GM23338 (cell line): ENCODE measurements at regions not wholly inside any gene's neighbourhood (a gene's known extent, or its start where the extent isn't known, plus 50 kb on each side); places are given as distances from the start of the nearest gene placed in this dataset.

Experiments
- ATAC-seq: fragments of 200-7000 bp; cut with Tn5 transposase; 3 replicates; pipeline ENCODE4 v1.9.1; 2020
- DNase-seq: peaks from one replicate; pipeline ENCODE4 v3.0.0-alpha.2; 2015; ENCODE audit warnings: low spot score
- H2AFZ ChIP-seq: fragments of 200-600 bp; sonication (generic); 2 replicates; pipeline ENCODE4 v1.8.0; 2016; ENCODE audit warnings: antibody characterized with exemption, mild to moderate bottlenecking, moderate library complexity
- H3F3A ChIP-seq: fragments of 200-600 bp; sonication (generic); replicated peaks from 2 replicates; pipeline ENCODE4 v1.8.0; 2017; ENCODE audit warnings: antibody characterized with exemption, mixed run types, low read depth
- H3K27ac ChIP-seq: fragments of 200-600 bp; sonication (generic); 2 replicates; pipeline ENCODE4 v1.6.1; 2016; ENCODE audit warnings: low read depth
- H3K27me3 ChIP-seq: fragments of 200-600 bp; sonication (generic); 2 replicates; pipeline ENCODE4 v1.8.0; 2016; ENCODE audit warnings: mild to moderate bottlenecking, mixed run types, moderate library complexity; ENCODE audit not compliant: insufficient read depth
- H3K36me3 ChIP-seq: fragments of 200-600 bp; sonication (generic); 2 replicates; pipeline ENCODE4 v1.8.0; 2016; ENCODE audit warnings: mild to moderate bottlenecking; ENCODE audit not compliant: insufficient read depth
- H3K4me1 ChIP-seq: fragments of 200-600 bp; sonication (generic); 2 replicates; pipeline ENCODE4 v1.8.0; 2016; ENCODE audit warnings: mild to moderate bottlenecking, moderate library complexity; ENCODE audit not compliant: insufficient read depth
- H3K4me2 ChIP-seq: fragments of 200-600 bp; sonication (generic); 2 replicates; pipeline ENCODE4 v1.7.1; 2017; ENCODE audit warnings: mixed run types
- H3K4me3 ChIP-seq: fragments of 200-600 bp; sonication (generic); 2 replicates; pipeline ENCODE4 v1.6.1; 2016; ENCODE audit warnings: mixed run types
- H3K79me2 ChIP-seq: fragments of 200-600 bp; sonication (generic); replicated peaks from 2 replicates; pipeline ENCODE4 v1.8.0; 2017; ENCODE audit warnings: mild to moderate bottlenecking; ENCODE audit not compliant: insufficient read depth
- H3K9me2 ChIP-seq: fragments of 200-600 bp; sonication (generic); 2 replicates; pipeline ENCODE4 v1.8.0; 2017; ENCODE audit not compliant: insufficient read depth
- H4K20me1 ChIP-seq: fragments of 200-600 bp; sonication (generic); replicated peaks from 2 replicates; pipeline ENCODE4 v1.8.0; 2017; ENCODE audit warnings: mild to moderate bottlenecking; ENCODE audit not compliant: insufficient read depth
- H3K27ac Mint-ChIP-seq: 2 replicates; pipeline ENCODE4 v1.8.0; 2020; ENCODE audit warnings: inconsistent platforms, mild to moderate bottlenecking, moderate library complexity, mixed read lengths
- H3K27me3 Mint-ChIP-seq: 3 replicates; pipeline ENCODE4 v1.8.0; 2022; ENCODE audit warnings: low read depth, mild to moderate bottlenecking, moderate library complexity, mixed read lengths, inconsistent platforms; ENCODE audit not compliant: insufficient read depth, poor library complexity
- H3K36me3 Mint-ChIP-seq: 3 replicates; pipeline ENCODE4 v1.8.0; 2021; ENCODE audit warnings: low read depth, mild to moderate bottlenecking, inconsistent platforms, moderate library complexity, mixed read lengths
- H3K4me1 Mint-ChIP-seq: 3 replicates; pipeline ENCODE4 v1.8.0; 2020; ENCODE audit warnings: mild to moderate bottlenecking, inconsistent platforms, mixed read lengths
- H3K4me3 Mint-ChIP-seq: 3 replicates; pipeline ENCODE4 v1.8.0; 2021; ENCODE audit warnings: moderate library complexity, mild to moderate bottlenecking, inconsistent platforms, mixed read lengths
- H3K9me3 Mint-ChIP-seq: 3 replicates; pipeline ENCODE4 v1.8.0; 2020; ENCODE audit warnings: moderate library complexity, mild to moderate bottlenecking, inconsistent platforms, mixed read lengths
- CREB1 ChIP-seq: fragments of 250-450 bp; sonication (Bioruptor Pico); IDR thresholded peaks from 2 replicates; pipeline ENCODE4 v1.5.0; 2020; ENCODE audit warnings: low read depth, mild to moderate bottlenecking, moderate library complexity
- CTCF ChIP-seq, 2 experiments: fragments of 200-600 bp in 1 of 2; sonication (generic) in 1 of 2; conservative IDR thresholded peaks; 2 replicates each; pipeline versions ENCODE4 v1.5.1 to v1.6.1; 2016 to 2017; ENCODE audit warnings: antibody characterized with exemption in 2 of 2, low read depth in 2 of 2, mild to moderate bottlenecking in 2 of 2, moderate library complexity in 1 of 2
- ETS1 ChIP-seq: IDR thresholded peaks from 2 replicates; pipeline ENCODE4 v1.6.1; 2016; ENCODE audit warnings: antibody characterized with exemption
- JUNB ChIP-seq: IDR thresholded peaks from one replicate; pipeline ENCODE4 v1.6.1; 2016; ENCODE audit warnings: antibody characterized with exemption; ENCODE audit not compliant: unreplicated experiment
- NANOG ChIP-seq: IDR thresholded peaks from 2 replicates; pipeline ENCODE4 v1.6.1; 2016; ENCODE audit warnings: antibody characterized with exemption, borderline replicate concordance
- REST ChIP-seq: IDR thresholded peaks from one replicate; pipeline ENCODE4 v1.6.1; 2018; ENCODE audit warnings: antibody characterized with exemption; ENCODE audit not compliant: unreplicated experiment
- STAT1 ChIP-seq: IDR thresholded peaks from one replicate; pipeline ENCODE4 v1.6.1; 2016; ENCODE audit warnings: antibody characterized with exemption; ENCODE audit not compliant: unreplicated experiment
- ZNF114 ChIP-seq: fragments of 250-450 bp; sonication (Bioruptor Pico); IDR thresholded peaks from 2 replicates; pipeline ENCODE4 v1.5.0; 2020; ENCODE audit warnings: mild to moderate bottlenecking, moderate library complexity
- ZNF331 ChIP-seq: fragments of 250-450 bp; sonication (Bioruptor Pico); IDR thresholded peaks from 2 replicates; pipeline ENCODE4 v1.5.0; 2020; ENCODE audit warnings: low read depth, mild to moderate bottlenecking, moderate library complexity

GRCh38 chrX:109873574-109873973, 129.3 kb upstream of the TMEM164 start:
- Histone ChIP-seq H3K27ac (no peak overlapping the region), H3K4me2 (no peak overlapping the region), H3K36me3 (no peaks in the 10 kb centered on the region), H3K9me2 (no peaks in the 10 kb centered on the region), H3K79me2 (no peaks in the 10 kb centered on the region), H2AFZ (no peak overlapping the region), H3F3A (no peaks in the 10 kb centered on the region), H3K4me3 (no peak overlapping the region), H3K27me3 (no peaks in the 10 kb centered on the region), H4K20me1 (no peaks in the 10 kb centered on the region), H3K4me1 (no peaks in the 10 kb centered on the region)
- Mint-ChIP-seq H3K27me3 (no peaks in the 10 kb centered on the region), H3K27ac (no peak overlapping the region), H3K9me3 (no peaks in the 10 kb centered on the region), H3K4me1 (no peaks in the 10 kb centered on the region), H3K36me3 (no peaks in the 10 kb centered on the region), H3K4me3 (no peak overlapping the region)
- ATAC-seq (no peak), DNase-seq (no peak)
- TF ChIP-seq JUNB = no peak
- TF ChIP-seq ZNF331 (CRISPR knock-in tag) = no peak
- TF ChIP-seq CREB1 = no peak
- TF ChIP-seq ETS1 = no peak
- TF ChIP-seq REST = no peak
- no peak for TF ChIP-seq NANOG

- Histone ChIP-seq H3K4me2 (no peak overlapping the region), H3K36me3 (no peaks in the 10 kb centered on the region), H3K79me2 (no peaks in the 10 kb centered on the region), H3K9me2 (no peaks in the 10 kb centered on the region), H3K4me1 (no peaks in the 10 kb centered on the region), H3K27me3 (no peaks in the 10 kb centered on the region), H3F3A (no peaks in the 10 kb centered on the region), H4K20me1 (no peaks in the 10 kb centered on the region), H2AFZ (no peak overlapping the region), H3K27ac (no peak overlapping the region), H3K4me3 (no peak overlapping the region)
- no peak for ATAC-seq
- Mint-ChIP-seq H3K36me3 (no peaks in the 10 kb centered on the region), H3K27ac (no peak overlapping the region), H3K9me3 (no peaks in the 10 kb centered on the region), H3K27me3 (no peaks in the 10 kb centered on the region), H3K4me3 (no peak overlapping the region), H3K4me1 (no peaks in the 10 kb centered on the region)
- no peak for DNase-seq
- TF ChIP-seq STAT1 (no peak), CTCF (conservative IDR thresholded peaks at IDR 0.05; ENCODE audit: low read depth in 2 of 2) (no peak), ZNF114 (CRISPR knock-in tag) (no peak), REST (no peak)
Measured at GRCh38 chrX:109873983-109874382, 128.9 kb upstream of the TMEM164 start.
